HG02571 (cell line): ENCODE measurements at regions not wholly inside any gene's neighbourhood (a gene's known extent, or its start where the extent isn't known, plus 50 kb on each side); places are given as distances from the start of the nearest gene placed in this dataset.
"Not testable (repeated sequence)": the region's sequence is repeated elsewhere in the genome, so short reads cannot be mapped to it uniquely, and the experiment has no call there.

Source experiments
- ATAC-seq: cut with Tn5 transposase; IDR thresholded peaks from one replicate; pipeline ENCODE4 v1.9.1; 2021; ENCODE audit warnings: mild to moderate bottlenecking, moderate library complexity; ENCODE audit not compliant: unreplicated experiment

DNA sequence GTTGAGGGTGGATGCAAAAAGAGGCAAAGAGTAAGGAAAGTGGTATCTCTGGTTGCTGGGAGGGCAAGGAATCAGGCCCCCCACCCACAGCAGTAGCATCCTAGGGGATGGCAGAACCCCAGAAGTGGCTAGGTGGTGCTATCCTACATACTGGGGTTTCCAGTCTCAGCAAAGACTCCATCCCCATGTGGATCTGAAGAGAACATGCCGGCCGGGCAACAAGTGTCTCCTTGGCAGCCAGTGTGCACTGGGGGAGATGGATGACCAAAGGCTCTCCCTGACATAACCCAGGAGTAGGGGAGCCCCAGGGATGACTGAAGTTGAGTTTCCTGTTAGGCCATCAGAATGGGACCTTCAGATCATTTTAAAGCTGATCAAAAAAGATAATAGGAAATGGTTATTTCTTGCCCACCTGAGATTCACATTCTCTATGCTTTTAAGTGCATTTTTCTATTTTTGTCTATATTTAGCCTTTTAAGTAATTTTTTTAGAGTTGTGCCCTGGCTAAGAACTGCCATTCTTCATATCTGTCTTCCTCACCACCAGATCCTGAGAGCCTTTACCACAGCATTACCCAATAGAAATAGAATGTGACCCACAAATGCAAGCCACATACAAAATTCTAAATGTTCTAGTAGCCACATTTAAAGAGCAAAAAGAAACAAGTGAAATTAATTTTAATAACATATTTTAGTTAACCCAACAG is 78.7 kb upstream of the SMIM23 start:
- no peak for ATAC-seq

DNA sequence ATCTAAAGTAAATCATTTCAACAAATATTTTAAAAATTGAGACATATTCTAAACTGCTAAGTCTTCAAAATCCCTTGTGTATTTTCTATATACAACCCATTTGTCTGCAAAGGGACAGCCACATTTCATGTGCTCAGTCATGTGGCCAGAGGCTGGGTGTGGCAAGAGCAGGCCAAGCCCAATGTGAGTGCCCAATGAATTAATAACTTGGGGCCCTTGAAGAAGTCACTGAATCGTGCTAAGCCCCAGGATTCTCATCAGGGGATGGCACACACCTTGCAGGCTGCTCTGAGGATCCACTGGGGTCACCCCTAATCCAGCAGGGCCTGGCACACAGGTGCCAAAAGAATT is 78.2 kb upstream of the SMIM23 start:
- ATAC-seq = no peak

DNA sequence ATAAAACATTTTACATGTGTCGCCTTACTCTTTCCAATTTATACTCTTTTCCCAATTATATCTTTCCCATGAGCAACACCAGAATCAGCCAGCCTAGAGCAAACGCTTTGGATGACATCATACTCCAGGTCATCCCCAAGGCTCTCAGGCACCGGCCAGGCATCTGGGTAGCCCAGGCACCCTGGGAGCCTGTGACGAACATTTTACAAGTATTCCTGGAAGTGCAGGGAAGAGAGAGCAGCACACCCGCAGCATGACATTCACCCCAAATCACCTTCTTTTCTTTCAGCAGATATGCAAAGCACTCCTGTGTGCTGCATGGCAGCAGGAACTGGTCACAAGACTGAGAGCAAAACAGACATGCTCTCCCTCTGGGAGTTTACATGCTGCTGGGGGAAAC is 75.7 kb upstream of the SMIM23 start:
- no peak for ATAC-seq

DNA sequence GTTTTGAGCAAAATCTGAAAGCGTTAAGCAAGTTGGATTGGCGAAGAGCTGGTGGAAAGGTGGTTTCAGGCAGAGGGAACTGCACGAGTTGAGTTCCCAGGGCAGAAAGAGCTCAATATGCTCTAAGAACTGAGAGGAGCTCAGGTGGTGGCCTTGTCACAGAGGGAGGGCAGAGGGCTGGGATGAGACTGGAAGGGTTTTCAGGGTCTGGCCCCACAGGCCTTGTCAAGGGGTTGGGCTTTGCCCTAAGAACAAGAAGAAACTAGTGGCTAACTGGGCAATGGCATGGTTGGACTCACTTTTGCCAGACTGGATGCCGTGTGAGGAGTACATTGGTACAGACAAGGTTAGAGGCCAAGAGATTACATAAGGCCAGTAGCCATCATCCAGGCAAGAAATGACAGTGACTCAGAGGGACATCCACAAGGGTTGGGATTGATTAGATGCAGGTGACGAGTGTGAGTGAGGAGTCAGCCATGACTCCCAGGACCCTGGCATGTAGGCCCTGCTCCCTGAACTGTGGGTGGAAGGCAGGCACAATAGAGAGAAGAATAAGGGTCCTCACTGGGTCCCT is 75.1 kb upstream of the SMIM23 start:
- no peak for ATAC-seq

DNA sequence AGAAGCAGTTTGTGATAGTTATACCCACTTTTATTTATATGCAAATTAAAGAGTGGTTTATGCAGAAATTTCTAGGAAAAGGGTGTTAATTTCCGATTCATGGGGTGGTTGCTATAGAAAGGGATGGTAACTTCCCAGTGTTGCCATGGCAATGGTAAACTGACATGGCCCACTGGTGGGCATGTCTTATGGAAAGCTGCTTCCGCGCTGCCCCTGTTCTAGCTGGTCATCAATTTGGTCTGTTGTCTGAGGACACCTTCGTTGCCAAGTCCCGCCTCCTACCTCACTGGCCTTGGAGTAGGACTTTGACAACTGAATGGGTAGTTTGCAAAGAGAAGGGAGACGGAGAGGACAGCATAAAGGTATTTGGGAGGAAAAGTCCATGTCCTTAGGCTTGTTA is 74.0 kb upstream of the SMIM23 start:
- no peak for ATAC-seq

DNA sequence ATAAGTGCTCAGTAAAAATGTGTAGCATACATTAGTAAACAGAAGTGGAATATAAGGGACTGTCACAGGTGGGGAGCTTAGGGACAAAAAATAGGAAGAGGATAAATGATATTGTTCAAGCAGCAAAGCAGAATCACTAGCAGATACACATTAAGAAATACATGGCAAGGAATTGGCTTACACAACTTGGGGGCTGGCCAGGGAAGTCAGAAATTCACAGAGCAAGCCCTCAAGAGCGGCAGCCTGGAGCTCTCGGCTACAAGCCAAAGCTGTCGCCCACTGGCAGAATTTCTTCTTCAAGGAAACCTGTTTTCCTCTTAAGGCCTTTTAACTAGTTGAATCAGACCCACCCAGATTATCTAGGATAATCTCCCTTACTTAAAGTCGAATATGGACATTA is 73.0 kb upstream of the SMIM23 start:
- ATAC-seq = no peak

DNA sequence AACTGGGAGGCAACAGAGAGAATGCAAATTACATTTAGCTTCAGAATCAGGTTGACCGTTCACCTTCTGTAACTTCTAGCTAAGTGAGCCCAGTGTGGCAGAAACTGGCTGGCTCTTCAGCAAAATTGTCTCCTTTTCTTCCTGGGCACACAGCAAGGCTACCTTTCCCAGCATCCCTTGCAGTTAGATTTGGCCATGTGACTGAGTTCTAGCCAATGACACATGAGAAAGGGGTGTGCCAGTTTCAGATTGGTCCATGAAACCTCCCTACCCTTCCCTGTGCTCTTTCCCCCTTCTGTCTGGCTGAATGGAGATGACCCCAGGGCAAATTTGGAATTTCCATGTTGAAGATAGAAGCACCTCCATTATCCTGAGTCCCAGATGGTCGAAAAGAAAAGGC is 72.5 kb upstream of the SMIM23 start:
- ATAC-seq = no peak

DNA sequence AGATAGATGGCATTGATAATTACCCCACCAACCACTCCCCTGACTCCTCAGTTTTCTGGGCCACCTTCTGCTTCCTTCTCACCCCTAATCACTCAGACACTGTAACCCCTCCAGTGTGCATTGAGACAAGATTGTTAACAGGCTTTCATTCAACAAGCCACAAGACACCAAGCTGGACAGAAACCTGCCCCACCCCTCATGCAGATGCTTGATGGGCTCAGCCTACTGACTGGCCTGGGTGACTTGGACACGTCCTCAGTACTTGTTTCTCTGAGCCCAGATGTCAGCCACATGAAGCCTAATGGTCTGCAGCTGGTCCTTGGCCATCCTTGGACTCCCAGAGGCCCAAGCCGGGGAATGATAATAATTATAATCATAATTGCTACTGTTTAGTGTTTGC is 71.4 kb upstream of the SMIM23 start:
- ATAC-seq = no peak

DNA sequence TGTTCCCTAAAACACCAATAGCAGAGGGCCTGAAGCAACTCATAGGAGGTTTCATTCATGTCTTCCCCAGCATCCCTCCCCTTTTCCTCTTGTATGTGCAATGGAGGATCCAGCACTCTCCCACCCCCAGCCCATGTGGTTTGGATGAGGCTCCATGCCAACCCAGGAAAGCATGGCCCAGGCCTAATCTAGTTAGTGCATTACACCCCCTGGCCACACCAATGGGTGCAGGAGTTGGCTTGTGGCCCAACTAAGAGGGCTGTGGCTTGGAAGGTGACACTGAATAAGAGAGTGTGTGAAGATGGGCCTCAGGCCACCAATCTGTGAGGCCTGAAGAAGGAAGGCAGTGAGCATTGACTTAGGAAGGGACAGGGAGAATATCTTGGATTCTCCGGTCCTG is 70.8 kb upstream of the SMIM23 start:
- ATAC-seq = no peak

DNA sequence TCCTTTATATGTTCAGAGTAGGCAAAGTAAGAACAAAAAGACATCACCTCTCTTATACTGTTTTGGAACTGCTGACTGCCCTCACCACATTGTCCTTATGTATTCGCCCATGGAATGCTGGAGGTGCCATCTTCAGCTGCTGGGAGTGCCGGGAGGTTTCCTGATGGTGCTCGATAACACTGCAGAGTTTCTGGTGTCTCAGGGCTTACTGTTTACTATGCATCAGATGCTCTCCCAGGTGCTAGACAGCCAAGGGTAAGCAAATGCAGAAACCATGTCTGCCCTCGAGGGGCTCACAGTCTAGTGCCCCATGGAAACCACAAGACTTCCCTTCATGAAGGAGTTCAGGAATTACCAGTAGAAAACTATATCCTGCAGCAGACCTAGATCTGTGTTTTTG is 70.1 kb upstream of the SMIM23 start:
- no peak for ATAC-seq

DNA sequence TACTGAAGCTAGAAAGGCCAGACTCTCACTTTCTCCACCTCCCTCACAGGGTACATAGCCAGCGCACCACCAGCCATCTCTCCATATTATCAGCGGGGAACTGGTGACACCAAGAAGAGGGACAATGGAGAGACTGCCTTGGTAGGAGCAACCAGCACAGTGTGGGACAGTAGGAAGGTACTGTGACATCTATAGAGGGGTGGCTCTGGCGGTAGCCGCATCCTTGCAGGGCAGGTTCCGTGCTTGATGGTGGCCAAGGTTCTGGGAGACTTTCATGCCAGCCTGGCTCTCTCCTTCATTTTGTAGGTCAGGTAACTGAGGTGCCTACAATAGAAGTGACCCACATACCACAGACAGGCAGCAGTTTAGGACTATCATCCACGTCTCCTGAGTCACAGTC is 65.5 kb upstream of the SMIM23 start:
- ATAC-seq = no peak

DNA sequence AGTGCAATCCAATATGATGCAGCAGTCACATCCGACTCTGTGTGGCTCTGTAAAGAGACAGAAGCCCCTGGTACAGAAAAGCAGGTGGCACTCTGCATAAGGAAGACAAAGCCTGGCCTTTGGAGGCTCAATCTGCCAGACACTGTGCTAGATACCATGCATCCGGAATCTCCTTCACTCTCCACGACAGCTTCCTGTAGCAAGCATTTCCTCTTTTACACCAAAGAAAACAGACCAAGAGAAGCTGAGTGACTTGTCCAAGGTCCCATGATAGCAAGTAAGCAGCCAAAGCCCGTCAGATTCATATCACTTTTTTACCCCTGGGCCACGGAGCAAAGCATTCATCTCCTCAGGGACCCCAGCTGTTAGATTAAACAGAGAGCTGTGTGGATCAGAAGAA is 64.2 kb upstream of the SMIM23 start:
- no peak for ATAC-seq

DNA sequence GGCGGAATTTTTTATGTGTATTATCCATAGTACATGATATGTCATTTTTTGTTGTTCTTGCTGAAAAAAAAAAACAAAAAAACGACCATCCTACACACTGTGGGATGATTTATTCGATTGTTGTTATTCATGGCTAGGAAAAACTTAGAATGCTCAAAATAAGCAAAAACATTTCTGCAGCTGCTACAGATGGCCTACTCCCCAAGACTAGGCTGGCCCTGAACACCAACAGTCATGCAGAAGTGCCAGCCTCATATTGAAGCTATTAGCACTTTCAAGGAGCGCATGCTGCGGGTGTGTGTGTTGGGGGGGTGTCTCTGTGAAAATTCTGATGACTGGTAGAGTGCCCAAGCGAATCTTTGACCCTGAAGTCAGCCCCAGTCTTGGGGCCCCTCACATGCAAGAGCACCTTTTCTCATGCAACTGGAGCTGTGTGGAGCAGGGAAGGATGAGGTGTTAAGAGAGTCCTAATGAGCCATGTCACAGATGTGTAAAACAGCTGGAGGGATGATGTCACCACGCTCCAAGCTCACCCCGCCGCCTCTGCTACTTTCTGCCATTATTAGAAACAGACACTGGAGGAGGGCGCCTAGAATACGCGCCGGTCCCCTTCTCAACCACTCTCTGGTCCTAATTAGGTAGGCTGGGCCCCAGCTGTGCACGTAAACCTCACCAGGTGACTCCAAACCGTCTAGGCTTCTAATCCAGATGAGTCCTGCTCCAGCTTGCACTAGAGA is 61.0 kb upstream of the SMIM23 start:
- no peak for ATAC-seq

DNA sequence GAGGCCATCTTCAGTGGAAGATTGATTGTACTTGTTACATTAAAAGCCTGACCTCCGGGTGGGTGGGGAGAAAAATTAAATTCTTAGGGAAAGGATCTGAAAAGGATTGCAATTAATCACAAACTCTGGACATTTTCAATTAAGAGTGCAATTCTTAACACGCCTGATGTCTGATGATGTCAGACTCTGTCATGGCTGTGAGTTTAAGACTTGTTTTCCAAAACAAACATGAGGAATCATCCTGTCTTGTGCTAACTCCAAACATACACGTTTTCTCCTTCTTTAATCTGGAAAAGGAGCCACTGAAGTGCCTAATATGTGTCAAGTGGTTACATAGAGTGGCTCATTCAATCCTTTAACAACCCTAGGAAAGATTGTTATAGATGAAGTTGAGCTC is 60.4 kb upstream of the SMIM23 start:
- ATAC-seq = no peak

DNA sequence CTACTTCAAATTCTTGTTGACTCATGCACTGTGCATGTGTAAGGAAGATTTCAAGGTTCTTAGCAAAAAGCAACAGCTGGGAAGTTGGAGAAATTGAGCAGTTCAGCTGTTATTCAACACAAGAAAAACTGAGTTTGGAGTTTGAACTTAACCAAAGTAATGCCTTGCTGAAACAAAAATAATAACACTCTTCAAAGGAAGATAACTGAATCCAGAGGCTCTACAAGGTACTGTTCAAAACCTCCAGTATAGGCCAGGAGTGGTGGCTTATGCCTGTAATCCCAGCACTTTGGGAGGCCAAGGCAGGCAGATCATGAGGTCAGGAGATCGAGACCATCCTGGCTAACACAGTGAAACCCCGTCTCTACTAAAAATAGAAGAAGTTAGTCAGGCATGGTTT is 58.8 kb upstream of the SMIM23 start:
- ATAC-seq = not testable (repeated sequence)

DNA sequence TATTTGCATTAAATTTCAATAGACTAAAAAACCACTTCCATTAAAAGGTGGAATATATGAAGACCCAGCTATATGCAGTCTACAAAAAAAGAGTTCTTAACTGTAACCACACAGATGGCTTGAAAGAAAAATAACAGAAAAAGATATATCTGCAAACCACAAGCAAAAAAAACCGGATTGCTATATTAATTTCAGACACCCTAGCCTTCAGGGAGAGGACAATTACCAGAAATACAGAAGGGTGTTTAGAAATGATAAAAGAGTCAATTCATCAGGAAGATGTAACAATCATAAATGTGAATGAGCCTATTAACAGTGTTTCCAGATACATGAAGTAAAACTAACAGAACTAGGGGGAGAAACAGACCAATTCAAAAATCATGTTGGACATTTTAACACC is 56.9 kb upstream of the SMIM23 start:
- no peak for ATAC-seq
